IMR-90 (cell line): ENCODE measurements at regions not wholly inside any gene's neighbourhood (a gene's known extent, or its start where the extent isn't known, plus 50 kb on each side); places are given as distances from the start of the nearest gene placed in this dataset.

ENCODE experiments used
- ATAC-seq: fragments of 200-7000 bp; cut with Tn5 transposase; 2 replicates; pipeline ENCODE4 v1.9.1; 2020; ENCODE audit warnings: low read depth, mild to moderate bottlenecking, moderate library complexity
- BruUV-seq: library from RNA; stranded (reverse); fragments of 400-500 nt; replicated peaks from 2 replicates; lab custom pipeline; 2021; lab: Mats Ljungman, UMichigan
- CTCF ChIA-PET: fragments of 300-600 bp; formaldehyde crosslinking; extraction: SDS; loops from one replicate; lab custom pipeline; 2021; ENCODE audit warnings: antibody characterized with exemption; lab: Yijun Ruan, JAX
- POLR2A ChIA-PET: fragments of 300-600 bp; sonication (Branson Sonifier 250); formaldehyde crosslinking; loops from one replicate; lab custom pipeline; 2022; ENCODE audit warnings: antibody characterized with exemption; ENCODE audit not compliant: unreplicated experiment; lab: Charles Lee
- DNase-seq: peaks from one replicate; pipeline ENCODE4 v3.0.0; 2013
- H2AFZ ChIP-seq: replicated peaks from 2 replicates; pipeline ENCODE3; 2013; ENCODE audit warnings: low read length, mild to moderate bottlenecking; ENCODE audit not compliant: poor library complexity
- H2AK5ac ChIP-seq: 2 replicates; pipeline ENCODE4 v1.6.1; 2013; ENCODE audit warnings: low read depth, low read length, inconsistent platforms
- H2AK9ac ChIP-seq: replicated peaks from 2 replicates; pipeline ENCODE3; 2013; ENCODE audit warnings: mild to moderate bottlenecking, low read depth, low read length, moderate library complexity; ENCODE audit not compliant: poor library complexity
- H2BK120ac ChIP-seq: 2 replicates; pipeline ENCODE4 v1.6.1; 2013; ENCODE audit warnings: low read depth, low read length, inconsistent platforms
- H2BK15ac ChIP-seq: 3 replicates; pipeline ENCODE4 v1.6.1; 2013; ENCODE audit warnings: low read depth, low read length, inconsistent platforms
- H2BK20ac ChIP-seq: 2 replicates; pipeline ENCODE4 v1.6.1; 2013; ENCODE audit warnings: low read depth, mild to moderate bottlenecking, inconsistent platforms, low read length, moderate library complexity
- H2BK5ac ChIP-seq: 2 replicates; pipeline ENCODE4 v1.6.1; 2013; ENCODE audit warnings: mild to moderate bottlenecking, low read depth, low read length, inconsistent platforms; ENCODE audit not compliant: poor library complexity, severe bottlenecking
- H3K14ac ChIP-seq: replicated peaks from 2 replicates; pipeline ENCODE4 v1.6.1; 2013; ENCODE audit warnings: low read depth, low read length, inconsistent platforms
- H3K18ac ChIP-seq: 2 replicates; pipeline ENCODE4 v1.6.1; 2013; ENCODE audit warnings: low read depth, low read length, control low read depth
- H3K23ac ChIP-seq: 2 replicates; pipeline ENCODE4 v1.6.1; 2013; ENCODE audit warnings: low read depth, low read length, inconsistent platforms
- H3K27ac ChIP-seq: 2 replicates; pipeline ENCODE4 v1.5.1; 2013; ENCODE audit warnings: mild to moderate bottlenecking, control low read depth, low read length; ENCODE audit not compliant: insufficient read depth
- H3K27me3 ChIP-seq: 2 replicates; pipeline ENCODE4 v1.6.1; 2013; ENCODE audit warnings: low read length; ENCODE audit not compliant: control insufficient read depth, insufficient read depth
- H3K36me3 ChIP-seq: 2 replicates; pipeline ENCODE4 v1.6.1; 2013; ENCODE audit warnings: low read length, mixed read lengths; ENCODE audit not compliant: control insufficient read depth, insufficient read depth
- H3K4ac ChIP-seq: 2 replicates; pipeline ENCODE4 v1.6.1; 2013; ENCODE audit warnings: low read depth, low read length, inconsistent platforms
- H3K4me1 ChIP-seq: 2 replicates; pipeline ENCODE4 v1.6.1; 2013; ENCODE audit warnings: low read length, mixed read lengths; ENCODE audit not compliant: control insufficient read depth, insufficient read depth
- H3K4me2 ChIP-seq: 2 replicates; pipeline ENCODE4 v1.6.1; 2013; ENCODE audit warnings: low read depth, mild to moderate bottlenecking, control low read depth, low read length, moderate library complexity
- H3K4me3 ChIP-seq: 2 replicates; pipeline ENCODE4 v1.5.1; 2013; ENCODE audit warnings: low read depth, mild to moderate bottlenecking, control low read depth, low read length, moderate library complexity; ENCODE audit not compliant: insufficient read depth
- H3K56ac ChIP-seq: 2 replicates; pipeline ENCODE4 v1.6.1; 2013; ENCODE audit warnings: low read length, inconsistent platforms; ENCODE audit not compliant: insufficient read depth; ENCODE audit errors: extremely low read depth
- H3K79me1 ChIP-seq, 2 experiments: 2 replicates each; pipeline ENCODE4 v1.6.1; 2013; ENCODE audit warnings: low read length in 2 of 2, inconsistent platforms in 1 of 2, low read depth in 1 of 2
- H3K9ac ChIP-seq: 2 replicates; pipeline ENCODE4 v1.6.1; 2013; ENCODE audit warnings: low read depth, low read length, control low read depth
- H3K9me1 ChIP-seq: 2 replicates; pipeline ENCODE4 v1.6.1; 2013; ENCODE audit warnings: low read length, inconsistent platforms; ENCODE audit not compliant: insufficient read depth
- H3K9me3 ChIP-seq: 2 replicates; pipeline ENCODE4 v1.6.1; 2013; ENCODE audit warnings: low read length; ENCODE audit not compliant: control insufficient read depth, insufficient read depth
- H4K20me1 ChIP-seq: 2 replicates; pipeline ENCODE4 v1.6.1; 2013; ENCODE audit warnings: low read length, inconsistent platforms; ENCODE audit not compliant: insufficient read depth
- H4K5ac ChIP-seq: 2 replicates; pipeline ENCODE4 v1.6.1; 2013; ENCODE audit warnings: mild to moderate bottlenecking, low read depth, low read length, control low read depth
- H4K8ac ChIP-seq, 2 experiments: 2 replicates each; pipeline ENCODE4 v1.6.1; 2013; ENCODE audit warnings: low read depth in 2 of 2, low read length in 2 of 2, control low read depth in 1 of 2, inconsistent platforms in 1 of 2
- H4K91ac ChIP-seq: 2 replicates; pipeline ENCODE4 v1.6.1; 2013; ENCODE audit warnings: low read depth, low read length, inconsistent platforms; ENCODE audit not compliant: insufficient read depth
- BHLHE40 ChIP-seq: fragments of 150-350 bp; IDR thresholded peaks from 2 replicates; pipeline ENCODE4 v1.6.1; 2016; ENCODE audit warnings: mild to moderate bottlenecking, low read depth, low read length
- MXI1 ChIP-seq: IDR thresholded peaks from 2 replicates; pipeline ENCODE4 v1.6.1; 2012; ENCODE audit warnings: low read depth, mild to moderate bottlenecking, low read length, moderate library complexity, borderline replicate concordance
- POLR2A ChIP-seq: IDR thresholded peaks from 2 replicates; pipeline ENCODE4 v1.6.1; 2012; ENCODE audit warnings: mild to moderate bottlenecking, low read depth, low read length
- RAD21 ChIP-seq: IDR thresholded peaks from 2 replicates; pipeline ENCODE4 v1.6.1; 2012; ENCODE audit warnings: low read length, improper control_type of control experiment
- RCOR1 ChIP-seq: IDR thresholded peaks from 2 replicates; pipeline ENCODE4 v1.6.1; 2012; ENCODE audit warnings: mild to moderate bottlenecking, low read length, improper control_type of control experiment; ENCODE audit not compliant: insufficient replicate concordance
- WGBS, 2 experiments: methylation state at CpG; one replicate each; pipeline versions ENCODE4 v1.1.5 to v1.1.7; 2013; ENCODE audit warnings: missing lambda C conversion rate in 2 of 2; ENCODE audit not compliant: insufficient read length in 1 of 2; ENCODE audit errors: extremely low coverage in 2 of 2; 5-methylcytosine and 5-hydroxymethylcytosine counted together
- dilution Hi-C: fragments of 300-500 bp; cut with HindIII; formaldehyde crosslinking; loops from one replicate; pipeline ENCODE4 v1.14.3; 2018; ENCODE audit warnings: low sequenced_read_pairs; ENCODE audit not compliant: unreplicated experiment
- in situ Hi-C: fragments of 300-500 bp; cut with MboI; formaldehyde crosslinking; loops from 3 replicates; pipeline ENCODE4 v1.14.3; 2019; ENCODE audit warnings: low sequenced_read_pairs, inconsistent platforms, mixed read lengths
- intact Hi-C: fragments of 100-400 bp; cut with micrococcal nuclease; formaldehyde crosslinking; loops from 2 replicates; pipeline ENCODE4 v1.10.0; 2022
- TF ChIP-seq, protein P1 (sequence below): fragments of 150-350 bp; IDR thresholded peaks from 2 replicates; pipeline ENCODE4 v1.6.1; 2016; ENCODE audit warnings: low read depth, mild to moderate bottlenecking, low read length, moderate library complexity, borderline replicate concordance
- TF ChIP-seq, protein P2 (sequence below): fragments of 150-350 bp; IDR thresholded peaks from 2 replicates; pipeline ENCODE4 v1.6.1; 2017; ENCODE audit warnings: mild to moderate bottlenecking, antibody characterized with exemption, low read length, low read depth

DNA sequence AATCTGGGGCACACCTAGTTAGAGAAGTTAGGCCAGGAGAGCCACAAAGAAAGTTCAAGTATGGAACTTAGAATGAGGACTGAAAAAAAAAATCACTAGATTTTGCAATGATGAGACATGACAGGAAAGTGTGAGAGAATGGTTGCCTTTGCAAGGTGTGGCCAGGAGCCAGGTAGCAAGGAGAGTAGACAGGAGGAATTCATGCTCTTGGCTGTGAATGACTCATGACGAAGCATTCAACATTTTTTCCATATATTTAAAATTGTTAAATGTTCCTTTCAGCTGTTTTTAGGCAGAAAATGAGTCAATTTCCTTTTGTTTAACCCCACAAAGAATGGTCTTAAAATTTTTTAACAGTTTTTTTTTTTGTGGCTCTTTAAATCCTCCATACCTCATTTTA lies 636.9 kb downstream of the PLCL1 start:
- Histone ChIP-seq H3K18ac (no peak overlapping the region), H3K4me1 (no peaks in the 10 kb centered on the region), H3K56ac (no peak overlapping the region), H4K20me1 (no peaks in the 10 kb centered on the region), H3K4me2 (no peak overlapping the region), H3K36me3 (no peaks in the 10 kb centered on the region), H4K8ac (no peak overlapping the region), H2BK15ac (no peak overlapping the region), H3K14ac (no peak overlapping the region), H3K9ac (no peak overlapping the region), H4K5ac (no peak overlapping the region), H2BK5ac (no peak overlapping the region), H2AK5ac (no peak overlapping the region), H3K27me3 (no peaks in the 10 kb centered on the region), H3K27ac (no peak overlapping the region), H4K91ac (no peak overlapping the region), H3K4me3 (no peak overlapping the region), H2AFZ (no peak overlapping the region), H2BK20ac (no peak overlapping the region), H3K9me1 (no peaks in the 10 kb centered on the region), H3K23ac (no peak overlapping the region), H2AK9ac (no peak overlapping the region), H3K4ac (no peak overlapping the region), H3K9me3 (no peaks in the 10 kb centered on the region), H3K79me1 (no peaks in the 10 kb centered on the region), H2BK120ac (no peak overlapping the region)
- intact Hi-C loops (no loop called here), dilution Hi-C loops (no loop called here), in situ Hi-C loops (no loop called here)
- DNase-seq = peak; percentile 5
- WGBS, 2 experiments = no CpG with 5 or more reads among the region's 1 CpG
- no TSS peak for BruUV-seq
- CTCF ChIA-PET = interaction anchor here (0.7 kb wide), 1 partner anchor 67 kb away, joined by 4 read pairs; no protein-coding TSS in a partner anchor
- POLR2A ChIA-PET = no interaction called here
- TF ChIP-seq, protein P1, sequence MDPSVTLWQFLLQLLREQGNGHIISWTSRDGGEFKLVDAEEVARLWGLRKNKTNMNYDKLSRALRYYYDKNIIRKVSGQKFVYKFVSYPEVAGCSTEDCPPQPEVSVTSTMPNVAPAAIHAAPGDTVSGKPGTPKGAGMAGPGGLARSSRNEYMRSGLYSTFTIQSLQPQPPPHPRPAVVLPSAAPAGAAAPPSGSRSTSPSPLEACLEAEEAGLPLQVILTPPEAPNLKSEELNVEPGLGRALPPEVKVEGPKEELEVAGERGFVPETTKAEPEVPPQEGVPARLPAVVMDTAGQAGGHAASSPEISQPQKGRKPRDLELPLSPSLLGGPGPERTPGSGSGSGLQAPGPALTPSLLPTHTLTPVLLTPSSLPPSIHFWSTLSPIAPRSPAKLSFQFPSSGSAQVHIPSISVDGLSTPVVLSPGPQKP = no peak
- TF ChIP-seq POLR2A (no peak), BHLHE40 (no peak), RAD21 (no peak), RCOR1 (no peak), MXI1 (no peak)
- TF ChIP-seq, protein P2, sequence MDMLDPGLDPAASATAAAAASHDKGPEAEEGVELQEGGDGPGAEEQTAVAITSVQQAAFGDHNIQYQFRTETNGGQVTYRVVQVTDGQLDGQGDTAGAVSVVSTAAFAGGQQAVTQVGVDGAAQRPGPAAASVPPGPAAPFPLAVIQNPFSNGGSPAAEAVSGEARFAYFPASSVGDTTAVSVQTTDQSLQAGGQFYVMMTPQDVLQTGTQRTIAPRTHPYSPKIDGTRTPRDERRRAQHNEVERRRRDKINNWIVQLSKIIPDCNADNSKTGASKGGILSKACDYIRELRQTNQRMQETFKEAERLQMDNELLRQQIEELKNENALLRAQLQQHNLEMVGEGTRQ = no peak
- no peak for ATAC-seq
